Breast epithelium (tissue), 3 donors: ENCODE measurements at regions not wholly inside any gene's neighbourhood (a gene's known extent, or its start where the extent isn't known, plus 50 kb on each side); places are given as distances from the start of the nearest gene placed in this dataset.

ENCODE experiments used
- POLR2A ChIP-seq: fragments of 450-650 bp; IDR thresholded peaks from one replicate; pipeline ENCODE4 v1.6.1; 2016; ENCODE audit warnings: antibody characterized with exemption, mild to moderate bottlenecking, moderate library complexity
- TF ChIP-seq, protein P1 (sequence below), 3 donors: fragments of 450-650 bp; IDR thresholded peaks; one replicate each; pipeline ENCODE4 v1.5.1; 2016 to 2017; ENCODE audit warnings: antibody characterized with exemption in 3 of 3, mild to moderate bottlenecking in 3 of 3, moderate library complexity in 3 of 3

DNA sequence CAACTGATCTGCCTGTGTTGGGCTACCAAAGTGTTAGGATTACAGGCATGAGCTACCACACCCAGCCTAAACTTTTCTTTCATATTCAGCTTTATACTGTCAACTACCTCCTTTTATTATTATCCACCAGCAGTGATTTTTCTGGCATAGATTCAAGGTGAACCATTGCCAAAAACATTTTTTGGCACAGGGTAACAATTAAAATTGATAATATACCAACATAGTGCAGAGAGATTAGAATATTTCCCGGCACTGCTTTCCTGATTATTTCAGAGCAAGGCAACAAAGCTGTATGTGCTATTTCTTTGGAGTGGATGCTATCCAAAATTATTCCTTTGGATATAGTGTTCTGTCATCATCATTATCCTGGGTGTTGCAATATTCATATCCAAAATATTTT, 781.6 kb upstream of the SOX9 start:
- TF ChIP-seq, protein P1, sequence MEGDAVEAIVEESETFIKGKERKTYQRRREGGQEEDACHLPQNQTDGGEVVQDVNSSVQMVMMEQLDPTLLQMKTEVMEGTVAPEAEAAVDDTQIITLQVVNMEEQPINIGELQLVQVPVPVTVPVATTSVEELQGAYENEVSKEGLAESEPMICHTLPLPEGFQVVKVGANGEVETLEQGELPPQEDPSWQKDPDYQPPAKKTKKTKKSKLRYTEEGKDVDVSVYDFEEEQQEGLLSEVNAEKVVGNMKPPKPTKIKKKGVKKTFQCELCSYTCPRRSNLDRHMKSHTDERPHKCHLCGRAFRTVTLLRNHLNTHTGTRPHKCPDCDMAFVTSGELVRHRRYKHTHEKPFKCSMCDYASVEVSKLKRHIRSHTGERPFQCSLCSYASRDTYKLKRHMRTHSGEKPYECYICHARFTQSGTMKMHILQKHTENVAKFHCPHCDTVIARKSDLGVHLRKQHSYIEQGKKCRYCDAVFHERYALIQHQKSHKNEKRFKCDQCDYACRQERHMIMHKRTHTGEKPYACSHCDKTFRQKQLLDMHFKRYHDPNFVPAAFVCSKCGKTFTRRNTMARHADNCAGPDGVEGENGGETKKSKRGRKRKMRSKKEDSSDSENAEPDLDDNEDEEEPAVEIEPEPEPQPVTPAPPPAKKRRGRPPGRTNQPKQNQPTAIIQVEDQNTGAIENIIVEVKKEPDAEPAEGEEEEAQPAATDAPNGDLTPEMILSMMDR (IDR thresholded peaks at IDR 0.05) = no peak
- no peak for TF ChIP-seq POLR2A
